Activated B cell treated with CpG ODN at 0.5 μM for 24 hours (primary cell): ENCODE measurements at regions not wholly inside any gene's neighbourhood (a gene's known extent, or its start where the extent isn't known, plus 50 kb on each side); places are given as distances from the start of the nearest gene placed in this dataset.

Source experiments
- ATAC-seq: fragments of 200-7000 bp; cut with Tn5 transposase; one replicate; pipeline ENCODE4 v1.10.0; 2021; ENCODE audit warnings: low read depth, mild to moderate bottlenecking, moderate library complexity
- CTCF ChIA-PET: fragments of 350-600 bp; sonication (Branson Sonifier 250); formaldehyde crosslinking; loops from one replicate; lab custom pipeline; 2021; ENCODE audit warnings: antibody characterized with exemption; lab: Charles Lee
- POLR2A ChIA-PET: fragments of 350-600 bp; sonication (Branson Sonifier 250); formaldehyde crosslinking; loops from one replicate; lab custom pipeline; 2021; ENCODE audit warnings: antibody characterized with exemption; lab: Charles Lee
- DNase-seq: peaks from one replicate; pipeline ENCODE4 v3.0.0; 2022
- H3K27ac Mint-ChIP-seq: one replicate; pipeline ENCODE4 v1.8.0; 2020; ENCODE audit warnings: mixed read lengths
- H3K27me3 Mint-ChIP-seq: one replicate; pipeline ENCODE4 v1.8.0; 2021; ENCODE audit warnings: mixed read lengths
- H3K36me3 Mint-ChIP-seq: one replicate; pipeline ENCODE4 v1.8.0; 2021; ENCODE audit warnings: low read depth, mixed read lengths
- H3K4me1 Mint-ChIP-seq: one replicate; pipeline ENCODE4 v1.8.0; 2021; ENCODE audit warnings: mixed read lengths
- H3K4me3 Mint-ChIP-seq: one replicate; pipeline ENCODE4 v1.8.0; 2020; ENCODE audit warnings: mild to moderate bottlenecking, mixed read lengths
- H3K9me3 Mint-ChIP-seq: one replicate; pipeline ENCODE4 v1.8.0; 2020; ENCODE audit warnings: mixed read lengths
- CTCF ChIP-seq: fragments of 200-600 bp; IDR thresholded peaks from one replicate; pipeline ENCODE4 v1.8.0; 2022; ENCODE audit warnings: antibody characterized with exemption, mild to moderate bottlenecking
- intact Hi-C: fragments of 100-400 bp; cut with micrococcal nuclease; formaldehyde crosslinking; loops from one replicate; pipeline ENCODE4 v1.15.1; 2024

- H3K36me3 Mint-ChIP-seq: no peaks in the 10 kb centered on the region
- CTCF ChIA-PET: interaction anchor here (0.6 kb wide), 1 partner anchor 155 kb away, joined by 4 read pairs; no protein-coding TSS in a partner anchor
- intact Hi-C loops: no loop called here
- POLR2A ChIA-PET: no interaction called here
- TF ChIP-seq CTCF: no peak
- H3K9me3 Mint-ChIP-seq: peaks cover 5% of the 10 kb centered on the region
- ATAC-seq: no peak
- H3K4me3 Mint-ChIP-seq: no peak overlapping the region
- DNase-seq: no peak
- H3K27me3 Mint-ChIP-seq: peaks cover 6% of the 10 kb centered on the region
- no peak overlapping the region for H3K27ac Mint-ChIP-seq
- H3K4me1 Mint-ChIP-seq: no peaks in the 10 kb centered on the region
Measured at GRCh38 chr1:209510063-209510462, 73.5 kb upstream of the CAMK1G start.

- Mint-ChIP-seq H3K36me3 (no peaks in the 10 kb centered on the region), H3K9me3 (peaks cover 5% of the 10 kb centered on the region), H3K27ac (no peak overlapping the region), H3K4me1 (no peaks in the 10 kb centered on the region), H3K4me3 (no peak overlapping the region), H3K27me3 (peaks cover 8% of the 10 kb centered on the region)
- DNase-seq (no peak), ATAC-seq (no peak)
- CTCF ChIA-PET: no interaction called here
- no peak for TF ChIP-seq CTCF
- intact Hi-C loops: no loop called here
- POLR2A ChIA-PET: no interaction called here
Measured at GRCh38 chr1:209511169-209511568, 72.3 kb upstream of the CAMK1G start.

GRCh38 chr1:209512821-209513220 is 70.7 kb upstream of the CAMK1G start:
- H3K4me3 Mint-ChIP-seq: no peak overlapping the region

GRCh38 chr1:209513226-209513625 is 70.3 kb upstream of the CAMK1G start:
- intact Hi-C loops: no loop called here
- no peak for TF ChIP-seq CTCF
- H3K9me3 Mint-ChIP-seq: peaks cover 5% of the 10 kb centered on the region
- peaks cover 12% of the 10 kb centered on the region for H3K27me3 Mint-ChIP-seq
- H3K36me3 Mint-ChIP-seq: no peaks in the 10 kb centered on the region
- CTCF ChIA-PET: no interaction called here
- no peaks in the 10 kb centered on the region for H3K4me1 Mint-ChIP-seq
- H3K27ac Mint-ChIP-seq: no peak overlapping the region
- POLR2A ChIA-PET: no interaction called here
- no peak for DNase-seq
- H3K4me3 Mint-ChIP-seq: no peak overlapping the region
- ATAC-seq: no peak

More at GRCh38 chr1:209512821-209513220, 70.7 kb upstream of the CAMK1G start:
- Mint-ChIP-seq H3K27me3 (peaks cover 10% of the 10 kb centered on the region), H3K36me3 (no peaks in the 10 kb centered on the region), H3K9me3 (peaks cover 5% of the 10 kb centered on the region), H3K4me1 (no peaks in the 10 kb centered on the region), H3K27ac (no peak overlapping the region)
- DNase-seq (no peak), ATAC-seq (no peak)
- CTCF ChIA-PET: no interaction called here
- intact Hi-C loops: no loop called here
- POLR2A ChIA-PET: no interaction called here
- no peak for TF ChIP-seq CTCF

- DNase-seq (no peak), ATAC-seq (no peak)
- Mint-ChIP-seq H3K36me3 (no peaks in the 10 kb centered on the region), H3K27me3 (peaks cover 12% of the 10 kb centered on the region), H3K4me3 (no peak overlapping the region), H3K4me1 (no peaks in the 10 kb centered on the region), H3K9me3 (peaks cover 4% of the 10 kb centered on the region), H3K27ac (no peak overlapping the region)
- TF ChIP-seq CTCF: no peak
- POLR2A ChIA-PET: no interaction called here
- intact Hi-C loops: no loop called here
- CTCF ChIA-PET: no interaction called here
Measured at GRCh38 chr1:209516771-209517680, 66.5 kb upstream of the CAMK1G start.
